ENCODE measurements at regions not wholly inside any gene's neighbourhood (a gene's known extent, or its start where the extent isn't known, plus 50 kb on each side); places are given as distances from the start of the nearest gene placed in this dataset.

GRCh38 chr20:4546786-4547185, 139.5 kb upstream of the PRNP start:
- DNase-seq (ENCODE audit: low spot score): no peak
- in situ Hi-C loops (cut with MboI; ENCODE audit: low sequenced_read_pairs, unreplicated experiment): no loop called here
- no peak for TF ChIP-seq CTCF (IDR thresholded peaks at IDR 0.05; ENCODE audit: borderline replicate concordance, control extremely low read depth, extremely low read depth, insufficient read depth, missing control alignments)

GRCh38 chr20:4546342-4546741, 139.9 kb upstream of the PRNP start:
- no peak for TF ChIP-seq CTCF (IDR thresholded peaks at IDR 0.05; ENCODE audit: borderline replicate concordance, control extremely low read depth, extremely low read depth, insufficient read depth, missing control alignments)
- in situ Hi-C loops (cut with MboI; ENCODE audit: low sequenced_read_pairs, unreplicated experiment): no loop called here
- no peak for DNase-seq (ENCODE audit: low spot score)

GRCh38 chr20:4545526-4545925, 140.7 kb upstream of the PRNP start:
- DNase-seq (ENCODE audit: low spot score): no peak
- in situ Hi-C loops (cut with MboI; ENCODE audit: low sequenced_read_pairs, unreplicated experiment): no loop called here
- no peak for TF ChIP-seq CTCF (IDR thresholded peaks at IDR 0.05; ENCODE audit: borderline replicate concordance, control extremely low read depth, extremely low read depth, insufficient read depth, missing control alignments)

- in situ Hi-C loops (cut with MboI; ENCODE audit: low sequenced_read_pairs, unreplicated experiment): no loop called here
- no peak for DNase-seq (ENCODE audit: low spot score)
- TF ChIP-seq CTCF (IDR thresholded peaks at IDR 0.05; ENCODE audit: borderline replicate concordance, control extremely low read depth, extremely low read depth, insufficient read depth, missing control alignments): no peak
These were observed 141.5 kb upstream of the PRNP start for GRCh38 chr20:4544765-4545164.

- no peak for TF ChIP-seq CTCF (IDR thresholded peaks at IDR 0.05; ENCODE audit: borderline replicate concordance, control extremely low read depth, extremely low read depth, insufficient read depth, missing control alignments)
- in situ Hi-C loops (cut with MboI; ENCODE audit: low sequenced_read_pairs, unreplicated experiment): no loop called here
- DNase-seq (ENCODE audit: low spot score): no peak
These were observed 144.0 kb upstream of the PRNP start for GRCh38 chr20:4542270-4542669.

- no peak for TF ChIP-seq CTCF (IDR thresholded peaks at IDR 0.05; ENCODE audit: borderline replicate concordance, control extremely low read depth, extremely low read depth, insufficient read depth, missing control alignments)
- no peak for DNase-seq (ENCODE audit: low spot score)
- in situ Hi-C loops (cut with MboI; ENCODE audit: low sequenced_read_pairs, unreplicated experiment): no loop called here
These were observed 151.9 kb upstream of the PRNP start for GRCh38 chr20:4534315-4534714.

Measured in GM13976 (cell line).